ENCODE measurements at regions not wholly inside any gene's neighbourhood (a gene's known extent, or its start where the extent isn't known, plus 50 kb on each side); places are given as distances from the start of the nearest gene placed in this dataset.

DNA sequence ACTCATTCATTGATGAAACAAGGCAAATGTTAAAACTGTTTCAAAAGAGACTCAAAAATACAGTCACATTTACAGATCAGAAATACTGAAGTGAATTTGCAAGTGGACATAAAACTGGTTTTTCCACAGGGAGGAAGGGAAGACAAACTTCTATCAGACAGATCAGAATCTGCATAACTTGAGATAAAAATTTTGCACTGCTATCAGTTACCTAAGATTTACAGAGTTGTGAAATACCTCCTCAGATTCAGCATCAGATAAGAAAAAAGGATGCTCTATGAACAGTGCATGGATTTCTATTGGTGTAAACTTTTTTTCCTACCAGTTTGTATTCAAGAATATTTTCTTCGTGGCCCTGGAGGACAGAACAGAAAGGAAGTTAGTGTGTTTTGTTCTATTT lies 575.4 kb downstream of the RWDD3 start:
- H3K4me3 ChIP-seq (ENCODE audit: low read depth in 1 of 3, low read length in 3 of 3) = no peak overlapping the region
- H3K9ac ChIP-seq (ENCODE audit: low read depth in 1 of 2, low read length in 2 of 2) = no peak overlapping the region
- DNase-seq (ENCODE audit: low spot score) = no peak
- WGBS = 63% methylated on average over 1 of the region's 1 CpG
- TF ChIP-seq TAF1 (conservative IDR thresholded peaks at IDR 0.05) (no peak), ATF3 (IDR thresholded peaks at IDR 0.05) (no peak), FOXA1 (IDR thresholded peaks at IDR 0.05) (no peak), YY1 (IDR thresholded peaks at IDR 0.05) (no peak), RXRA (IDR thresholded peaks at IDR 0.05) (no peak), HNF4G (IDR thresholded peaks at IDR 0.05) (no peak), FOXA2 (IDR thresholded peaks at IDR 0.05) (no peak), SP1 (IDR thresholded peaks at IDR 0.05) (no peak), HNF4A (conservative IDR thresholded peaks at IDR 0.05) (no peak), JUND (IDR thresholded peaks at IDR 0.05) (no peak), CTCF (IDR thresholded peaks at IDR 0.05; ENCODE audit: low read depth, low read length, missing input control) (no peak), GABPA (IDR thresholded peaks at IDR 0.05 in 1 of 2, conservative IDR thresholded peaks at IDR 0.05 in 1 of 2) (no peak), MAX (IDR thresholded peaks at IDR 0.05) (no peak), ZBTB33 (IDR thresholded peaks at IDR 0.05) (no peak), NR2F2 (IDR thresholded peaks at IDR 0.05) (no peak), EGR1 (IDR thresholded peaks at IDR 0.05; ENCODE audit: low read depth in 2 of 2) (no peak)
- TF ChIP-seq, protein P1, sequence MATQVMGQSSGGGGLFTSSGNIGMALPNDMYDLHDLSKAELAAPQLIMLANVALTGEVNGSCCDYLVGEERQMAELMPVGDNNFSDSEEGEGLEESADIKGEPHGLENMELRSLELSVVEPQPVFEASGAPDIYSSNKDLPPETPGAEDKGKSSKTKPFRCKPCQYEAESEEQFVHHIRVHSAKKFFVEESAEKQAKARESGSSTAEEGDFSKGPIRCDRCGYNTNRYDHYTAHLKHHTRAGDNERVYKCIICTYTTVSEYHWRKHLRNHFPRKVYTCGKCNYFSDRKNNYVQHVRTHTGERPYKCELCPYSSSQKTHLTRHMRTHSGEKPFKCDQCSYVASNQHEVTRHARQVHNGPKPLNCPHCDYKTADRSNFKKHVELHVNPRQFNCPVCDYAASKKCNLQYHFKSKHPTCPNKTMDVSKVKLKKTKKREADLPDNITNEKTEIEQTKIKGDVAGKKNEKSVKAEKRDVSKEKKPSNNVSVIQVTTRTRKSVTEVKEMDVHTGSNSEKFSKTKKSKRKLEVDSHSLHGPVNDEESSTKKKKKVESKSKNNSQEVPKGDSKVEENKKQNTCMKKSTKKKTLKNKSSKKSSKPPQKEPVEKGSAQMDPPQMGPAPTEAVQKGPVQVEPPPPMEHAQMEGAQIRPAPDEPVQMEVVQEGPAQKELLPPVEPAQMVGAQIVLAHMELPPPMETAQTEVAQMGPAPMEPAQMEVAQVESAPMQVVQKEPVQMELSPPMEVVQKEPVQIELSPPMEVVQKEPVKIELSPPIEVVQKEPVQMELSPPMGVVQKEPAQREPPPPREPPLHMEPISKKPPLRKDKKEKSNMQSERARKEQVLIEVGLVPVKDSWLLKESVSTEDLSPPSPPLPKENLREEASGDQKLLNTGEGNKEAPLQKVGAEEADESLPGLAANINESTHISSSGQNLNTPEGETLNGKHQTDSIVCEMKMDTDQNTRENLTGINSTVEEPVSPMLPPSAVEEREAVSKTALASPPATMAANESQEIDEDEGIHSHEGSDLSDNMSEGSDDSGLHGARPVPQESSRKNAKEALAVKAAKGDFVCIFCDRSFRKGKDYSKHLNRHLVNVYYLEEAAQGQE (IDR thresholded peaks at IDR 0.05) = no peak
- H3K36me3 ChIP-seq (ENCODE audit: control insufficient read depth in 4 of 4, insufficient read depth in 3 of 4, low read depth in 1 of 4, low read length in 3 of 4) = no peaks in the 10 kb centered on the region
- H3K27me3 ChIP-seq (ENCODE audit: control insufficient read depth in 4 of 4, insufficient read depth in 4 of 4, low read length in 3 of 4) = no peaks in the 10 kb centered on the region
- H3K9me3 ChIP-seq (ENCODE audit: control insufficient read depth in 4 of 4, low read length in 3 of 4) = peaks cover 0 to under 1% (median 0%) of the 10 kb centered on the region in 4 donors
- H3K4me1 ChIP-seq (ENCODE audit: control insufficient read depth in 4 of 4, insufficient read depth in 4 of 4, low read length in 3 of 4) = no peaks in the 10 kb centered on the region
- H3K27ac ChIP-seq (ENCODE audit: low read depth in 1 of 2, low read length in 2 of 2) = no peak overlapping the region

DNA sequence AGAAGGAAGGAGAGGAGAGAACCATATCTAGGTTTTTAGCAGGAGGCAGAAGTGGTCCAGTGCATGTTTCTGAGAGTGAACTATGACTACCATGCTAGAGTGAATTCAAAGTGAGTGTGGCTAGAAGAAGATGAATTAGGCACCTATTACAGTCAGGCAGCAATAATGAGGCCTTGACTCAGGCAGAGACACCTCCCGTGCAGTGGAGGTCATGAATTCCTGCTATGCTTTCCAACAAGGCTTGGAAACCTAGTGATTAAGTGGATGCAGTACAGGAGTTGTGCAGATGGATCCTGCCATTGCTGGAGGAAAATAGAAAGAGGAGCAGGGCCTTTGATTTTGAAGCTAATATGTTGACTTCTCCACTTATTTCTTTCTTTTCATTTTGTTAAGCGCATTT lies 581.5 kb downstream of the RWDD3 start:
- Histone ChIP-seq H3K4me1 (ENCODE audit: control insufficient read depth in 4 of 4, insufficient read depth in 4 of 4, low read length in 3 of 4) (no peaks in the 10 kb centered on the region), H3K9me3 (ENCODE audit: control insufficient read depth in 4 of 4, low read length in 3 of 4) (peaks cover 0 to 2% (median 0%) of the 10 kb centered on the region in 4 donors), H3K4me3 (ENCODE audit: low read depth in 1 of 3, low read length in 3 of 3) (no peak overlapping the region), H3K36me3 (ENCODE audit: control insufficient read depth in 4 of 4, insufficient read depth in 3 of 4, low read depth in 1 of 4, low read length in 3 of 4) (no peaks in the 10 kb centered on the region), H3K27me3 (ENCODE audit: control insufficient read depth in 4 of 4, insufficient read depth in 4 of 4, low read length in 3 of 4) (no peaks in the 10 kb centered on the region), H3K9ac (ENCODE audit: low read depth in 1 of 2, low read length in 2 of 2) (no peak overlapping the region), H3K27ac (ENCODE audit: low read depth in 1 of 2, low read length in 2 of 2) (no peak overlapping the region)
- 45% methylated on average over 2 of the region's 2 CpGs for WGBS
- DNase-seq (ENCODE audit: low spot score) = no peak
- TF ChIP-seq, protein P1 (IDR thresholded peaks at IDR 0.05) = no peak
- TF ChIP-seq GABPA (IDR thresholded peaks at IDR 0.05 in 1 of 2, conservative IDR thresholded peaks at IDR 0.05 in 1 of 2) (no peak), CTCF (IDR thresholded peaks at IDR 0.05; ENCODE audit: low read depth, low read length, missing input control) (no peak), RXRA (IDR thresholded peaks at IDR 0.05) (no peak), YY1 (IDR thresholded peaks at IDR 0.05) (no peak), HNF4A (conservative IDR thresholded peaks at IDR 0.05) (no peak), NR2F2 (IDR thresholded peaks at IDR 0.05) (no peak), FOXA1 (IDR thresholded peaks at IDR 0.05) (no peak), ATF3 (IDR thresholded peaks at IDR 0.05) (no peak), TAF1 (conservative IDR thresholded peaks at IDR 0.05) (no peak), SP1 (IDR thresholded peaks at IDR 0.05) (no peak), EGR1 (IDR thresholded peaks at IDR 0.05; ENCODE audit: low read depth in 2 of 2) (no peak)

All from liver (tissue), 8 donors.